ENCODE measurements at regions not wholly inside any gene's neighbourhood (a gene's known extent, or its start where the extent isn't known, plus 50 kb on each side); places are given as distances from the start of the nearest gene placed in this dataset.

DNA sequence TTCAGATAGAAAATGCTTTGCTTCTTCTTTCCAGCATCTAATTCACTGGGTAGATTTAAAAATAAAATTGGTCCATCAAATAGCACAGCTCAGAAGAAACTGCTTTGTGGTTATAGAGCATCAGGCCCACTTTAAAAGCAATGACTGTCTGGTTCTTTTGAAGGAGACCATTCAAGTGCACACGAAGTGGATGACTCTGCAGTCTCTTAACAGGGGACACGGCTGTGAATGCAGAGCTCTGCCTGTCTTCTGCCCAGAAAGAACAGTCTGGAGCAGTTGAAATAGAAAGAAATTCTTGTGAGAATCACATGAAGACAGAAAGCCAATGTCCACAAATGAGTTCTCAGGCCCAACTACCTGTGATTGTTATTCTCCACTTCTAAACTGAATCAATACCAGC, 138.7 kb upstream of the PLEKHA5 start:
- no peak overlapping the region for H3K18ac ChIP-seq (ENCODE audit: low read depth, low read length)
- dilution Hi-C loops (cut with HindIII; ENCODE audit: low sequenced_read_pairs, unreplicated experiment) (no loop called here), intact Hi-C loops (cut with micrococcal nuclease) (no loop called here), in situ Hi-C loops (cut with MboI; ENCODE audit: low sequenced_read_pairs) (no loop called here)
- no peak overlapping the region for H4K91ac ChIP-seq (ENCODE audit: insufficient read depth, low read depth, low read length)
- no peak overlapping the region for H2BK20ac ChIP-seq (ENCODE audit: low read depth, low read length)
- H3K27me3 ChIP-seq (ENCODE audit: control insufficient read depth, insufficient read depth, low read length) = no peaks in the 10 kb centered on the region
- no peak overlapping the region for H2AFZ ChIP-seq (replicated peaks; ENCODE audit: low read length, poor library complexity)
- no peak overlapping the region for H2AK9ac ChIP-seq (replicated peaks; ENCODE audit: low read depth, low read length, poor library complexity)
- no peaks in the 10 kb centered on the region for H3K4me1 ChIP-seq (ENCODE audit: control insufficient read depth, insufficient read depth, low read length)
- no peak overlapping the region for H3K4ac ChIP-seq (ENCODE audit: low read depth, low read length)
- no peak overlapping the region for H2BK5ac ChIP-seq (ENCODE audit: low read depth, low read length, poor library complexity, severe bottlenecking)
- TF ChIP-seq CHD1 (IDR thresholded peaks at IDR 0.05; ENCODE audit: low read depth, low read length) (no peak), POLR2A (IDR thresholded peaks at IDR 0.05; ENCODE audit: low read depth, low read length) (no peak), RFX5 (IDR thresholded peaks at IDR 0.05; ENCODE audit: low read depth, low read length) (no peak), FOS (IDR thresholded peaks at IDR 0.05; ENCODE audit: low read depth, low read length) (no peak), SMC3 (IDR thresholded peaks at IDR 0.05; ENCODE audit: low read depth, low read length) (no peak), MXI1 (IDR thresholded peaks at IDR 0.05; ENCODE audit: borderline replicate concordance, low read depth, low read length) (no peak), MAZ (IDR thresholded peaks at IDR 0.05; ENCODE audit: borderline replicate concordance, low read depth, low read length) (no peak), RAD21 (IDR thresholded peaks at IDR 0.05; ENCODE audit: low read length) (no peak), BHLHE40 (IDR thresholded peaks at IDR 0.05; ENCODE audit: low read depth, low read length) (no peak), RCOR1 (IDR thresholded peaks at IDR 0.05; ENCODE audit: insufficient replicate concordance, low read length) (no peak), NFE2L2 (IDR thresholded peaks at IDR 0.05; ENCODE audit: low read depth, low read length) (no peak), MAFK (IDR thresholded peaks at IDR 0.05; ENCODE audit: low read depth, low read length) (no peak)
- TF ChIP-seq, protein P1, sequence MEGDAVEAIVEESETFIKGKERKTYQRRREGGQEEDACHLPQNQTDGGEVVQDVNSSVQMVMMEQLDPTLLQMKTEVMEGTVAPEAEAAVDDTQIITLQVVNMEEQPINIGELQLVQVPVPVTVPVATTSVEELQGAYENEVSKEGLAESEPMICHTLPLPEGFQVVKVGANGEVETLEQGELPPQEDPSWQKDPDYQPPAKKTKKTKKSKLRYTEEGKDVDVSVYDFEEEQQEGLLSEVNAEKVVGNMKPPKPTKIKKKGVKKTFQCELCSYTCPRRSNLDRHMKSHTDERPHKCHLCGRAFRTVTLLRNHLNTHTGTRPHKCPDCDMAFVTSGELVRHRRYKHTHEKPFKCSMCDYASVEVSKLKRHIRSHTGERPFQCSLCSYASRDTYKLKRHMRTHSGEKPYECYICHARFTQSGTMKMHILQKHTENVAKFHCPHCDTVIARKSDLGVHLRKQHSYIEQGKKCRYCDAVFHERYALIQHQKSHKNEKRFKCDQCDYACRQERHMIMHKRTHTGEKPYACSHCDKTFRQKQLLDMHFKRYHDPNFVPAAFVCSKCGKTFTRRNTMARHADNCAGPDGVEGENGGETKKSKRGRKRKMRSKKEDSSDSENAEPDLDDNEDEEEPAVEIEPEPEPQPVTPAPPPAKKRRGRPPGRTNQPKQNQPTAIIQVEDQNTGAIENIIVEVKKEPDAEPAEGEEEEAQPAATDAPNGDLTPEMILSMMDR (conservative IDR thresholded peaks at IDR 0.05; ENCODE audit: low read depth, low read length) = no peak
- TF ChIP-seq, protein P2, sequence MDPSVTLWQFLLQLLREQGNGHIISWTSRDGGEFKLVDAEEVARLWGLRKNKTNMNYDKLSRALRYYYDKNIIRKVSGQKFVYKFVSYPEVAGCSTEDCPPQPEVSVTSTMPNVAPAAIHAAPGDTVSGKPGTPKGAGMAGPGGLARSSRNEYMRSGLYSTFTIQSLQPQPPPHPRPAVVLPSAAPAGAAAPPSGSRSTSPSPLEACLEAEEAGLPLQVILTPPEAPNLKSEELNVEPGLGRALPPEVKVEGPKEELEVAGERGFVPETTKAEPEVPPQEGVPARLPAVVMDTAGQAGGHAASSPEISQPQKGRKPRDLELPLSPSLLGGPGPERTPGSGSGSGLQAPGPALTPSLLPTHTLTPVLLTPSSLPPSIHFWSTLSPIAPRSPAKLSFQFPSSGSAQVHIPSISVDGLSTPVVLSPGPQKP (IDR thresholded peaks at IDR 0.05; ENCODE audit: borderline replicate concordance, low read depth, low read length) = no peak
- TF ChIP-seq, protein P3, sequence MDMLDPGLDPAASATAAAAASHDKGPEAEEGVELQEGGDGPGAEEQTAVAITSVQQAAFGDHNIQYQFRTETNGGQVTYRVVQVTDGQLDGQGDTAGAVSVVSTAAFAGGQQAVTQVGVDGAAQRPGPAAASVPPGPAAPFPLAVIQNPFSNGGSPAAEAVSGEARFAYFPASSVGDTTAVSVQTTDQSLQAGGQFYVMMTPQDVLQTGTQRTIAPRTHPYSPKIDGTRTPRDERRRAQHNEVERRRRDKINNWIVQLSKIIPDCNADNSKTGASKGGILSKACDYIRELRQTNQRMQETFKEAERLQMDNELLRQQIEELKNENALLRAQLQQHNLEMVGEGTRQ (IDR thresholded peaks at IDR 0.05; ENCODE audit: low read depth, low read length) = no peak
- no peak overlapping the region for H2AK5ac ChIP-seq (ENCODE audit: low read depth, low read length)
- H3K79me1 ChIP-seq (ENCODE audit: low read depth in 1 of 2, low read length in 2 of 2) = no peaks in the 10 kb centered on the region
- no peaks in the 10 kb centered on the region for H3K9me3 ChIP-seq (ENCODE audit: control insufficient read depth, insufficient read depth, low read length)
- ChIA-PET POLR2A (ENCODE audit: unreplicated experiment) (no interaction called here), CTCF (no interaction called here)
- no peak overlapping the region for H4K8ac ChIP-seq (ENCODE audit: low read depth in 2 of 2, low read length in 2 of 2)
- no peaks in the 10 kb centered on the region for H3K36me3 ChIP-seq (ENCODE audit: control insufficient read depth, insufficient read depth, low read length)
- ATAC-seq (ENCODE audit: low read depth) = no peak
- H3K56ac ChIP-seq (ENCODE audit: extremely low read depth, insufficient read depth, low read length) = no peak overlapping the region
- H4K5ac ChIP-seq (ENCODE audit: low read depth, low read length) = no peak overlapping the region
- H3K27ac ChIP-seq (ENCODE audit: insufficient read depth, low read length) = no peak overlapping the region
- H3K9me1 ChIP-seq (ENCODE audit: insufficient read depth, low read length) = no peaks in the 10 kb centered on the region
- no peak overlapping the region for H3K4me3 ChIP-seq (ENCODE audit: insufficient read depth, low read depth, low read length)
- H2BK120ac ChIP-seq (ENCODE audit: low read depth, low read length) = no peak overlapping the region
- WGBS, 2 experiments (ENCODE audit: extremely low coverage in 2 of 2, insufficient read length in 1 of 2) = no CpG with 5 or more reads among the region's 2 CpGs
- no peak overlapping the region for H3K9ac ChIP-seq (ENCODE audit: low read depth, low read length)
- no peak overlapping the region for H3K4me2 ChIP-seq (ENCODE audit: low read depth, low read length)
- no TSS peak for BruUV-seq (replicated peaks)
- no peak overlapping the region for H3K14ac ChIP-seq (replicated peaks; ENCODE audit: low read depth, low read length)
- no peak for DNase-seq
- H4K20me1 ChIP-seq (ENCODE audit: insufficient read depth, low read length) = no peaks in the 10 kb centered on the region
- no peak overlapping the region for H3K23ac ChIP-seq (ENCODE audit: low read depth, low read length)
- H2BK15ac ChIP-seq (ENCODE audit: low read depth, low read length) = no peak overlapping the region

Data from IMR-90 (cell line).